ENCODE measurements at regions not wholly inside any gene's neighbourhood (a gene's known extent, or its start where the extent isn't known, plus 50 kb on each side); places are given as distances from the start of the nearest gene placed in this dataset.
"Not testable (repeated sequence)": the region's sequence is repeated elsewhere in the genome, so short reads cannot be mapped to it uniquely, and the experiment has no call there.

DNA sequence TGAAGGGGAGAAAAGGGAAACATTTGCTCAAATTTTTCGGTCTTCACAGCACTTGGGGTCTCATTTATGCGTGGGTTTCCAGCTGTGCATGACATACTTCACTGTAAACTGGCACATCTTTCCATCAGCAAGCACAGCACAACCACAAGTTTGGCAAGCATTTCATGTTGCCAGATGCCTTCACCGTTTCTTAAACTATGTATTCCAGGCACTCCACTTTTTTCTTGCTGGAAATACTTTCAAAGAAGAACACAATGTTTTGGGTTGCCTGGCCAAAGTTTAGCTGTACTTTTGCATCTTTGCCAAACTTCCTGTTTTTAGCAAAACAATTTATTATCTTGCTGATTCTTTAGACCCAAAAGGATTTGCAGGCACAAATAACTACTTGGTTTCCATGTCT, 194.6 kb upstream of the MEIS1 start:
- no peak for DNase-seq

DNA sequence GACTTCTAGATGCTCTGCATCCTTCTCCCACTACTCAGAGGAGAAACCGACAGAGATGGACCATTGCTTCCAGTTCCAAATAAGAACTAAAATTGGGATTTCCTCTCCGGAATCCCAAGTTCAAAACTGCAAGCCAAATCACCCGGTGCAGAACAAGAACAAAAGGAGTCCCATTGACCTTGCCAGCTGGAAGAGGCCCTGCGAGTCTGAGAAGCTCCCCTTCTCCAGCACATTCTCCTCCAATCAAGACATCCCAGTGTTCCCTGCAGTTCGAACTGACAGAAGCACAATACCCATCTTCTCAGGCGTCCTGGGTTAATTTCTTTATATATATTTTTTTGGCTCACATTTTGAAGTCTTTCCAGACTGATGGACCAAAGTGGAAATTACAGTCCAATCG, 195.3 kb upstream of the MEIS1 start:
- no peak for DNase-seq

DNA sequence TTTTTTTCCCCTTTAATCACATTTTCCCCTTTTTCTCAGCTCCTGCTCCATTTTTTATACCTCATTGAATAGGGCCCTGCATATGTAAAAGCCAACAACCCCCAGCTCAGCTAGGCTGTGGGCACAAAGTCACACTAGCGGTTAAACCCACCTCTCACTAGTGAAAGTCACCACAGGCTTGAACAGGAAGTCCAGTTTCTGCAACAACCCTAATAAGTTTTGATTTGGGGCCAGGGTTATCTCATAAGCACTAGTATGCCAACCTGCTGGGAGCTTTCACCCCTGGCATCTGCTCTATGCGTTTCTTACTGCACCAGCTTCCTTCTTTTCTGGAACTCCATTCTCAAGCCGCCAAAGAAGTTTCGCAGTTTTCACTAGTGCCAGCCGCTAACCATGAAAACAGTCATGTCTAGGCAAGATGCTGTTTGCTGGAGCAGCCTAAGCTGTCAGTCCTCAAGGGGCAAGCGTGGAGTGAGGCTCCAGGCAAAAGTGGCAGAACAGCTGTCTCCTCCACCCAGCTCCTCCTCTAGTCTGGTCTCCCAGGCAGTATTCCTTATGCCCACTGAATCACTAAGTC, 197.0 kb upstream of the MEIS1 start:
- DNase-seq = no peak

DNA sequence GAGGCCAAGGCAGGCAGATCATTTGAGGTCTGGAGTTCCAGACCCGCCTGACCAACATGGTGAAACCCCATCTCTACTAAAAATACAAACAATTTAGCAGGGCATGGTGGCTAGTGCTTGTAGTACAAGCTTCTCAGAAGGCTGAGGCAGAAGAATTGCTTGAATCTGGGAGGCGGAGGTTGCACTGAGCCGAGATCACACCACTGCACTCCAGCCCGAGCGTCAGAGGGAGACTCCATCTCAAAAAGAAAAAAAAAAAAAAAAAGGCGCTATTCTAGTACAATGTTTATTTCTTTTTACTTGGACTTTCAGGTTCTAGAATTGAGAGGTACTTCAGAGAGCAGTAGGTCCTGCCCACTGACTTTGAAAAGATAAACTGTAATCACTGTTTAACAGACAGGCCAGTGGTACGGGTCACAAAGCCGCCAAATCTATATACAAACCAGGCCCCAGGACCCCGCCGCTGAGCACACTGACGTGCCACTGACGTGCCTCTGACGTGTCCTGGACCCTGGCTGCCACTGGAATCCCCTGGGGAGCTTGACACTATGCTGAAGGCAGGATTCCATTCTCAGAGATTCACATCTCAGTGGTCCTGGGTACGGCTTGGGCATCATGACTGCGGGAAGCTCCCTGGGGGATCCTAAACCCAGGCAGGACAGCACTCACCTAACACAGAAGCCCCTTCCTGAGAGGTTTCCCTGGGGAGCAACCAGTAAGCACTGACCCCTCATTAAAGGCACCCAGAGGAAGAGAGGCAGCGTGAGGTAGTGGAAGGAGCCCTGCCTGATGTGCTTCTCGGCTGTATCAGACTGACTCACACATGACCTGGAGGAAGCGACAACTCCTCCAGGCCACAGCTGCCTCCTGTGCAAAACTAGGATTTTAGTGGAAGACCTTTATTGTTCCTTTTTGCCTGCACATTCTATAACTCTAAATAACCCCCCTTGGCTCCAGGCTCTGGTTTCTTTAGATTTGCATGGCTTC, 197.8 kb upstream of the MEIS1 start:
- DNase-seq = no peak

- no peak for DNase-seq
These were observed 198.7 kb upstream of the MEIS1 start for GRCh38 chr2:66236067-66236685.

DNA sequence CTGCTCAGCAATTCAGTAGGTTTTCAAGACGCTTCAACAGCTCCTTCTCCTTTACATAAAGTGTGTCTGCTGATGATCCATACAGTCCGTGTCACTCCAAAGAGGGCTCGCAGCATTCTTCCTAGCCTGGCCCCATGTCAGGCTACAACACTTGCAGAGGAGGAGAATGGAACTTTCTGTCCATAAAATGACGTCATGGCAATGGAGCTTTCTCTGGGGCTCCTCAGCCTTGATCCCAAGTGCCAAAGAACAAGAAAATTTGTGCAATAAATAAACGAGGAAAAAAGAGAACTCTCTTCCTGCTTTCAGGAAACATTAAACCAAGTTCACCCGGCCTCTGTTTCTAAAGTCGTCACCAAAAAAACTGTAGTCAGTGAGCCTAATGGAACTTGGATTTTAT, 199.5 kb upstream of the MEIS1 start:
- DNase-seq = no peak

DNA sequence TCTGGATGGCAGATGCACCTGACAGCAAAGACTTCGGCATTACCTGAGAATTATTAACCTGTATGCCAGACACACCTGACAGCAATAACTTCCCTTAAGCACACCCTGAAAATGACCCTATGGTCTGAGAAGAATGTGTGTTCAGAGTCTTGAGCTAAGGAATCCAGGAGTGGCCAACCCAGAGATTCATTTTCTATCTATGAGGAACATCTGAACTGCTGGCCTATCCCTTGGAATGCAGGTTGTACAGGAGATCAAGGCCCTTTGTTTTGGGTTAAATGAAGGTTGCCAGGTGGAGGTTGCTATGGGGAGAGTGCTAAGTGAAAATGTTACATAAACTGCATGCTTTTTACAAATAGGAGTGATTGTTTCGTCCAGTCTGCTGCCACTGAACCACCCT, 200.9 kb upstream of the MEIS1 start:
- DNase-seq = no peak

DNA sequence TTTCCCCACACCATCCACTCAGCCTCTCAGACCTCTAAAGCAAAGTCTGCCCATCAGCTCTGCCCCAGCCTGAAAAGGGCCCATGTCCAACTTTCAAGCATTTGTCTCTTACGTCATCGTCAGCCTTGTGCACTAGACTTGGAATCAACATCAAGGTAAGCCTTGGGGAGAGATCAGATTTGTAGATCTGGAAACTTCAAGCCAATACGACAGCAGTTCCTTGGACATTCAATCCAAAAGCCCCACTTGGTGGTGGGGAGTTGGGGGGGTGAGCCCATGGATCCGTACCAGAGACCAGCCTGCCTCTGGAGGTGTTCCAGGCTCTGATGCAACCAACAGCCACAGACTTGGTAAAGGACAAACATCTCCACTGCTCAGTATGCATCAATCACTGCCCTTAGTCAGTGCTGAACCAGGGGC, 206.8 kb upstream of the MEIS1 start:
- no peak for DNase-seq

- no peak for DNase-seq
These were observed 217.8 kb upstream of the MEIS1 start for GRCh38 chr2:66217039-66217585.

GRCh38 chr2:66212749-66213148, 222.2 kb upstream of the MEIS1 start:
- DNase-seq = no peak

DNA sequence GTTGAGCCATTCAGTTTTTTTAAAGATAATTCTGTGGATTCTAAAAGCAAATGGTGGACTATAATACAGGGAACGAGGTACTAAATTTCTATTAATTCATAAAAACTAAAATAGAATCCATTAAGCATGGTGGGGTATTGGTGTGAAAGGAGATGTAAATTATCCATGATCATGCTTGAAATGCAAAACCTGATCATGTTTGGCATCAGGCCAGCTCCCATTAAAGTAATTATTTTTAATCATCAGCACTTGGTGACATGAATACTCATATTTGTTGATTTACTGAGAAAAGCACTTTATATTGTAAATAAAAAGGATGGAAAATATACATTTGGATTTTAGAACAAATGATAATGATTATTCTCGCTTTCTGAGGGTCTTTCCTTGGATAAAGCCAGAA, 232.3 kb upstream of the MEIS1 start:
- DNase-seq = no peak

GRCh38 chr2:66201242-66201641, 233.7 kb upstream of the MEIS1 start:
- no peak for DNase-seq

GRCh38 chr2:66198873-66199272, 236.1 kb upstream of the MEIS1 start:
- no peak for DNase-seq

DNA sequence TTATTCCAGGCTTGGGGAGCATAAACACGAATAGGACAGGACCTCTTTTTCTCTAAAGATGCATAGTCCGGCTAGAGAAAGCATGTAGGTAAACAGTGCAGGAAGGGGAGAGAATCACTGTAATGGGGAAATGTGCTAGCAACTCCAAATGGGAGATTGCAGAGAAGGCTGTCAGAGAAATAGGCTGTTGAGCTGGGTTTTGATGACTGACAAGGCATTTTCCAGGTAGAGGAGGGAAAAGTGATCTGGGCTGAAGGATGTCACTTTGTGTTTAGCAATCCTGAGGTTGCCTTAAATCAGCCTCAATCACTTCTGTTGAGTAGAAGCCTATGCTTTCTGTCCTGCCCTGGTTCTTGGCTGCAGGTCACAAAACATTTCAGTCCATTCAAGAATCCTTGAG, 242.0 kb upstream of the MEIS1 start:
- DNase-seq = no peak

GRCh38 chr2:66191311-66191710, 243.6 kb upstream of the MEIS1 start:
- no peak for DNase-seq

GRCh38 chr2:66189553-66189952, 245.4 kb upstream of the MEIS1 start:
- no peak for DNase-seq

DNA sequence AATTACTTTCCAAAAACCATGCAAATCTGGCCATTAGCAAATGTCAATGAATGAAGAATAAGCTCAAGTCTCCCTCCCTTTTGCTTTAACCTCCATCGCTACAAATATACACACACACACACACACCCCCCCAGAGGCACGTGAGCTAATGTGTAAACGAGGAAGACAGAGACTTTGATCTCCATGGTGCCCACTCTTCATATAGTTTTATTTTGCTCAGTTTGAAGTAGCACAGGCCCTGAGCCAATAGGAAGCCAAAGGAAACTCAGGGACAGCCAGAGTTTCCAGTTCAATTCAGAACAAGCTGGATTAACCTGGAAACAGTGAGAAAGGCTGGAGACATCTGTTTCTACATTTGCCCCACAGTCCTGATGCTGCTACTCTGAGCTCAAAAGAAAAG, 248.4 kb upstream of the MEIS1 start:
- no peak for DNase-seq

GRCh38 chr2:66185497-66186054, 249.3 kb upstream of the MEIS1 start:
- DNase-seq = no peak

DNA sequence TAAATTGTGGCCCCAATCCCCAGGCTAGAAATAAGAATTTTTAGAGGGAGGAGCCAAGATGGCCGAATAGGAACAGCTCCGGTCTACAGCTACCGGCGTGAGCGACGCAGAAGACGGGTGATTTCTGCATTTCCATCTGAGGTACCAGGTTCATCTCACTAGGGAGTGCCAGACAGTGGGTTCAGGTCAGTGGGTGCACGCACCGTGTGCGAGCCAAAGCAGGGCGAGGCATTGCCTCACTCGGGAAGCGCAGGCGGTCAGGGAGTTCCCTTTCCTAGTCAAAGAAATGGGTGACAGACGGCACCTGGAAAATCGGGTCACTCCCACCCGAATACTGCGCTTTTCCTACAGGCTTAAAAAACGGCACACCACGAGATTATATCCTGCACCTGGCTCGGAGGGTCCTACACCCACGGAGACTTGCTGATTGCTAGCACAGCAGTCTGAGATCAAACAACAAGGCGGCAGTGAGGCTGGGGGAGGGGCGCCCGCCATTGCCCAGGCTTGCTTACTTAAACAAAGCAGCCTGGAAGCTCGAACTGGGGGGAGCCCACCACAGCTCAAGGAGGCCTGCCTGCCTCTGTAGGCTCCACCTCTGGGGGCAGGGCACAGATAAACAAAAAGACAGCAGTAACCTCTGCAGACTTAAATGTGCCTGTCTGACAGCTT, 257.7 kb upstream of the MEIS1 start:
- DNase-seq = not testable (repeated sequence)

DNA sequence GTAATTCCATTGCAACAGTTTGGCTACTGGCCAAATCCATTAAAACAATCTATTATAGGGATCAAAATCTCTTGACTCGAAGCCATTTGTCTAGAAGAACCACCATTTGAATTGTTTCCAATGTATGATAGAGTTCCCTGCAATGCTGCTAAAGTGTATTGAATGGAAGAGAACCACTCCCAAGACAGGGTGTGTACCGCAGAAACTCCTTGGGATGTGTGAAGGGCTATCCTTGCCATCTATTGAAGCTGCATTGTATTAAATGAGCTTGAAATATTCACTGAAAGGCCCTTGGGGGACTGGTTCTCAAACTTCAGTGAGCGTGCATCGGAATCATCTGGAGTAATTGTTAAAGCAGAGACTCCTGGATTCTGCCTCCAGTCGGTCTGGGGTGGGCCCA, 260.4 kb upstream of the MEIS1 start:
- DNase-seq = no peak

DNA sequence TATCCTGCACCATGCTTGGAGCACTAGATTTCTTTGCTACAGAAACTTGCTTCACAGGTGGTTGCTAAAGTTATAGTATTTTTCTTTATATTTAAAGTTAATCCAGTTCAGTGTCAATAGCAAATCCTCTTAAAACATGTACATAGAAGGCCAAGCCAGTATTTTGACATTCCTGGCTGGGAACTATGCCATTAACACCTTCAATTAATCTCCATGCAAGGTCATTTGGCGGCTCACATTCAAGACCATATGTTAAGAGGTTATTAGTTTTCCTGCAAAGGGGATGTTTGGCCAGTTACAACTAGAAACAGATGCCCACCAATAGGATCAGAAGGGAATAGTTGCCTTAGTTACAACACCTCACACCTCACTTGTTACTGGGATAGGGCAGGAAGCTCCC, 261.3 kb upstream of the MEIS1 start:
- DNase-seq = no peak

GRCh38 chr2:66171530-66171929, 263.4 kb upstream of the MEIS1 start:
- DNase-seq = no peak
